ENCODE measurements at regions not wholly inside any gene's neighbourhood (a gene's known extent, or its start where the extent isn't known, plus 50 kb on each side); places are given as distances from the start of the nearest gene placed in this dataset.
"Not testable (repeated sequence)": the region's sequence is repeated elsewhere in the genome, so short reads cannot be mapped to it uniquely, and the experiment has no call there.

DNA sequence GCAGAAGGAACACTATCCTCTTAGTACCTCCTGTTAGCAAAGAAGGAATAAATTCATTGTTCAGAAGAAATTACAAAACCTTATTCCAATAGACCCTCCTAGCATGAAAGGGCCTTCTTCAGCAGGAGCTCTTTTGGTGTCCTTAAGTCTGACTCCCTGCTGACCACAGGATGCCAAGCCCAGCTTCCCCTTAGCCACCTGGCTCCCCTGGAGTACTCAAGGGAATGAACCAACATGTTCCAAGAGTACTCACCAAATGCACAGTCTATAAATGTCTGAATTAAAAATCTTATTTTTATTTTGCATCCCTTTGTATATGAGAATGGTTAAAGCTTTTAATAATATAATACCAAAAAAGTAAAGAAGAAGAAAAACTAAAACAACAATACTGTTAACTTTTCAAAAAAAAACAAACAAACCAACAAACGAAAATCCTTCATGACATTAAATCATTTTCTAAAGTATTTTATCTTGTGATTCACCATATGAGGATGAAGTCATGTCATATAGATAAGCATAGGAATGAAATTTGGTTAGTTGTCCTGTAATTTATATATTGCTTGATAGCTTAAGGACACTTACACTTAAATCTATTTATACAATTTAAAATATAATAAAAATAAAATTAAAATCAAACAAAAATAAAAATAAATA lies 1355.1 kb downstream of the HACE1 start:
- no peak for DNase-seq

DNA sequence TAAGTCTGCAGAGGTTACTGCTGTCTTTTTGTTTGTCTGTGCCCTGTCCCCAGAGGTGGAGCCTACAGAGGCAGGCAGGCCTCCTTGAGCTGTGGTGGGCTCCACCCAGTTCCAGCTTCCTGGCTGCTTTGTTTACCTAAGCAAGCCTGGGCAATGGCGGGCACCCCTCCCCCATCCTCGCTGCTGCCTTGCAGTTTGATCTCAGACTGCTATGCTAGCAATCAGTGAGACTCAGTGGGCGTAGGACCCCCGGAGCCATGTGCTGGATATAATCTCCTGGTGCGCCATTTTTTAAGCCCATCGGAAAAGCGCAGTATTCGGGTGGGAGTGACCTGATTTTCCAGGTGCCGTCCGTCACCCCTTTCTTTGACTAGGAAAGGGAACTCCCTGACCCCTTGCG lies 1363.1 kb downstream of the HACE1 start:
- not testable (repeated sequence) for DNase-seq

DNA sequence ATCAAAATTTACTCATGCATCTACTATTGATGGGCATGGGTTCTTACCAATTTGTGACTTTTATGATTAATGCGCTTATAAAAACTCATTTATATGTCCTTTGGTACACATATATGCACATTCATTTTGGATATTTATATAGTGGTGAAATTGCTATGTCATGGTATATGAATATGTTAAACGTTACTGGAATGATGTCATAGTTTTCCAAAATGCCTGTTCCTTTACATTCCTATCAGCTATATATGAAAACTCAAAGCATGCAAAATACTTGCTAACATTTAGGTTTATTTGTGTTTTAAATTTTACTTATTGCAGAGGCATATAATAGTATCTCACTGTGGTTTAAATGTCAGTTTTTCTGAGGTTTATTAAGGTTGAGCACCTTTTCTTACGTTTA lies 1403.1 kb downstream of the HACE1 start:
- DNase-seq: no peak

DNA sequence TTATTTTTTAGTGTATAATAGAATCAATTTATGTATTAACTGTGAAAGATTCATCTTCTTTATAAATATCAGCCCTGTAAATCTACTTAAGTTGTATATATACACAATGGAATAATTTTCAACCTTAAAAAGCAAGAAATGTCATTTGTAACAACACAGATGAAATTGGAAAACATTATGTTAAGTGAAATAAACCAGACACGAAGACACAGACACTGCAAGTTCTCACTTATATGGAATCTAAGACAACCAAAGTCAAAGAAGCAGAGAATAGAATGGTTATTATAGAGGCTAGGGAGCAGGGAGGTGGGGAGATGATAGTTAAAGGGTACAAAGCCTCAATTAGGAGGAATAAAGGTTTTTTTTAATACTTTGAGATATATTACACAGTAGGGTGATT lies 1404.4 kb downstream of the HACE1 start:
- no peak for DNase-seq

DNA sequence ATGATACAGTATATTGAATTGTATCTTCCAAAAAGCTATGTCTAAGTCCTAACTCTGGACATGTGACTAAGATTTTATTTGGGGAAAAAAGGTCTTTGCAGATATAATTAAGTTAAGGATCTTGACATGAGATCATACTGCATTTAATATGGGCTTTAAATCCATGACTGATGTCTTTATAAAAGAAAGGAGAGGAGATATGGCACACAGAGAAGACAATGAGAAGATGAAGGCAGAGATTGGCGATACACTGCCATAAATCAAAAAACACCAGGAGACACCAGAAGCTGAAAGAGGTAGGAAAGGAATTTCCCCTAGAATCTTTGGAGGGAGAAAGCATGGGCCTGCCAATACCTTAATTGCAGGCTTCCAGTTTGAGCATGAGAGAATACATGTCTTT lies 1450.2 kb downstream of the HACE1 start:
- no peak for DNase-seq

DNA sequence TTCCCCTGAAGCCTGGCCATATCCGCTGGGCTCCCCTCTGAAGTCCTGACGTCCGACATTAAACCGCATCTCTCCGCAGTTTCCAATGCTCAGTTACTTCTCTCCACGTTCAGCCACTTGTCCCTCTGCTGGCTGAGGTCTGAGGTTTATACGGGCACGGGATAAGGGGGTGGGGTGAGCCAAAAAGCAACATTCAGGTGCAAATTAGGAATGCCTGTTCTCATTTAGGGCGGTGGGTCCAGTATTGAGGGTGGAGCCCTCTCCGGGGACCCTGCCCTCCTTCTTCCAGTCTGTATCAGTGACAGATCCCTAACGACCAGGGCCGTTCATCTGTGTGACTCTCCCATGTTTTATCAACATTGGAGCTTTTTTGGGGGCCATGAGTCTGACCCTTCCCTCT lies 1454.4 kb downstream of the HACE1 start:
- DNase-seq: no peak

DNA sequence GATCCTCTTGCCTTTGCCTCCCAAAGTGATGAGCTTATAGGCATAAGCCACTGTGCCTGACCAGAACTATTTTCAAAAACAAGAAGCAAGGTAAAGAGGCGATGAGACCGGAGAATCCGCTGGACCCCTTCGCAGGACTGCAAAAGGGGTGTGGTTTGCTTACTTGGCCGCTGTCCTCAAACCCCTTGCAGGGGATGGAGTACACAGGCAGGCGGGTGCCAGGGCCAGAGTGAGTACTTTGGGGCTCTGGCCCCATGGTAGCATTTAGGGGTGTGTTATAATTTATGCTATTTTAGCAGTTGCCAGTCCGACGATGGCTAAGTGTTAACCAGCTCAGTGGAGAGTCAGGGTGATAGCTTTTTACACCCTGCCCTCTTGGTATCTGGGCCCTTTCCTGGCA lies 1454.9 kb downstream of the HACE1 start:
- no peak for DNase-seq

DNA sequence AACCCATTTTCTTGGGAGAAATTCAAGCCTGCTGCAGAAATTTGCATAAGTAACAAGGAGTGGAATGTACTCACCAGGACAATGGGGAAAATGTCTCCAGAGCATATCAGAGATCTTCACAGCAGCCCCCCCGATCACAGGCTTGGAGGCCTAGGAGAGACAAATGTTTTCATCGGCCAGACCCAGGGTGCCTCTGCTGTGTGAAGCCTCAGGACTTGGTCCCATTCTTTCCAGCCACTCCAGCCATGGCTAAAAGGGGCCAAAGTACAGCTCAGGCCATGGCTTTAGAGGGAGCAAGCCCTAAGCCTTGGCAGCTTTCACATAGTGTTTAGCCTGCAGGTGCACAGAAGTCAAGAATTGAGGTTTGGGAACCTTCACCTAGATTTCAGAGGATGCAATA lies 1463.0 kb downstream of the HACE1 start:
- DNase-seq: no peak

DNA sequence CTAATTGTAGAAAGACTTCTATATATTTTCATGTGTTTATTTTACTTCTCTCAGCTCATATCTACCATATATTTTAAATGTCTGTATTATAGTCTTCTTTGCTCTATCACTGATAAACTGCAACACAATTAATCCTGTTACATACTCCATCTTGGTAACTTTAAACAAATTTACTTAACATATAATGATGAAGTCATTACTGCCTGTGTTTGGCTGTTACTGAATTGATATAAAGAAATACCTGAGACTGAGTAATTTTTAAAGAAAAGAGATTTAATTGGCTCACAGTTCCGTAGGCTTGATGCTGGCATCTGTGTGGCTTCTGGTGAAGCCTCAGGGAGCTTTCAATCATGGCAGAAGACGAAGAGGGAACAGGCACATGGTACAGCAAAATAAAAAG lies 1480.4 kb downstream of the HACE1 start:
- no peak for DNase-seq

DNA sequence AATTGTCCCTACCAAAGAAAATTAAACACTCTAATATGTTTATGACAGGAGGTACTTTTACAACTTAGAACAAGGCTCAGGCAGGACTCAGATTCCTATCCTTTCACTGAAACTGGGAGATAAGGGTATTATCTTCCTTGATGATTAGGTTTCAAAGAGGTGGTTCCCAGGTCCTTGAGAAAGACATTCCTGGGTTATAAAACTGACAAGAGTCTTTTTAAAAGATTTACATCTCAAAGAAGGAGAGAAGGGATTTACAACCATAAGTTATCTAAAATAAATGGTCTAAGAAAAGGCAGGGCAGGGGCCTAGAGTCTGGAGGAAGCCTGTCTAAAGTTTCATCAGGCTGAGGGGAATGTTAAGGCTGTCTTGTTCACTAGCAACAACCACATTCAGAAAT lies 1492.5 kb downstream of the HACE1 start:
- no peak for DNase-seq

DNA sequence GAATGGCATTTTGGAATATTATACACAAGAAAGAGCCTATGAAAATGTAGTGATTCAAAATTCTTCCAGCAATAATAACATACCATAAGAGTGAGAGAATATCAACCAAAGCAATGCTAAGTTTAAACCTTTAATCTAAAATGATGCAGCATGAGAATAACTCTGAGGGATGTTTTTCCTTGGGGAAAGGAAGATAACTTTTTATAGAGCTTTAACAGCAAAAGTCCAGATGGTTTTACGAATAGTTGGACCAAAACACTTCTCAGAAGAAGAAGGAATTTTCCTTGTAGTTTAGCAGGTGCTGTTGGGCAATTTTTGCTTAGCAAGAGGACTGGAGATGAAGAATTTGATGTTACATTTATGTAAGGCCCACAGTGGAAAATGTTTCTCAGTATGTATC lies 1503.2 kb downstream of the HACE1 start:
- no peak for DNase-seq

DNA sequence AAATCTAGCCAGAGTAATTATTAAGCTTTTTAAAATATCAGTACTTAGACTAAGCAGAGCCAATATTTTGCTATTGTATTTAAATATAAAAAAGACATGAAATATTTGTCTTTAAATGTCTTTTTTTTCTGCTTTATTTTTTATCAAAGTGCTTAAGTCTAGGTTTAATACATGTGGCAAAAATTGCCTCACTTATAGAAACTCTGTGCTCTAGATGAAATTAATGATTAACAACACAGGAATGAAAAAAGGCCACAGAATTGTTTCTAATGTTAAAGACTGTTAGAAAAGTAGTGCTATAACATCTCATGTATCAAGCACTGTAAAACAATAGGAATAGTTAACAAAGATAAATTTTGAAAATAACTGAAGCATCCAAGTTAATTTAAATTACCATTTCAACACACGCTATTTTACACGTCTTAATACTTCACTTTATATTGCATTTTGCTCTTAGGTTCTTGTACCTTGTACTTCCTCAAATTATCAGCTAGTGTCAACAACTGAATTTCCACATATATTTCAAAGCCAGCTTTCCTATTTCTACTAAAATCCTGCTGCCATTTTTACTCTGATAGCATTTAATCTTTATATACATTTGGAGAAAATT lies 1515.1 kb downstream of the HACE1 start:
- no peak for DNase-seq

DNA sequence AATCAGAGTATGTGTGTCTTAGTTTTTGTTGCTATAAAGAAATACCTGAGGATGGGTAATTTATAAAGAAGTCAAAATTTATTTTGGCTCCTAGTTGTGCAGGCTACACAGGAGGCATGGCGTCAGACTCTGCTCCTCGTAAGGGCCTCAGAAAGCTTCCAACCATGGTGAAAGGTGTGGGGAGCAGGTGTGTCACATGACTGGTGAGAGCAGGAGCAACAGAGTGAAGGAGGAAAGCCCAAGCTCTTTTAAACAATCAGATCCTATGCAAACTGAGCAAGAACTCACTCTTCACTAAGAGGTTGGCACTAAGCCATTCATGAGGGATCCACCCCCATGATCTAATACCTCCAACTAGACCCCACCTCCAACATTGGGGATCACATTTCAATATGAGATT lies 1524.3 kb downstream of the HACE1 start:
- DNase-seq: no peak

DNA sequence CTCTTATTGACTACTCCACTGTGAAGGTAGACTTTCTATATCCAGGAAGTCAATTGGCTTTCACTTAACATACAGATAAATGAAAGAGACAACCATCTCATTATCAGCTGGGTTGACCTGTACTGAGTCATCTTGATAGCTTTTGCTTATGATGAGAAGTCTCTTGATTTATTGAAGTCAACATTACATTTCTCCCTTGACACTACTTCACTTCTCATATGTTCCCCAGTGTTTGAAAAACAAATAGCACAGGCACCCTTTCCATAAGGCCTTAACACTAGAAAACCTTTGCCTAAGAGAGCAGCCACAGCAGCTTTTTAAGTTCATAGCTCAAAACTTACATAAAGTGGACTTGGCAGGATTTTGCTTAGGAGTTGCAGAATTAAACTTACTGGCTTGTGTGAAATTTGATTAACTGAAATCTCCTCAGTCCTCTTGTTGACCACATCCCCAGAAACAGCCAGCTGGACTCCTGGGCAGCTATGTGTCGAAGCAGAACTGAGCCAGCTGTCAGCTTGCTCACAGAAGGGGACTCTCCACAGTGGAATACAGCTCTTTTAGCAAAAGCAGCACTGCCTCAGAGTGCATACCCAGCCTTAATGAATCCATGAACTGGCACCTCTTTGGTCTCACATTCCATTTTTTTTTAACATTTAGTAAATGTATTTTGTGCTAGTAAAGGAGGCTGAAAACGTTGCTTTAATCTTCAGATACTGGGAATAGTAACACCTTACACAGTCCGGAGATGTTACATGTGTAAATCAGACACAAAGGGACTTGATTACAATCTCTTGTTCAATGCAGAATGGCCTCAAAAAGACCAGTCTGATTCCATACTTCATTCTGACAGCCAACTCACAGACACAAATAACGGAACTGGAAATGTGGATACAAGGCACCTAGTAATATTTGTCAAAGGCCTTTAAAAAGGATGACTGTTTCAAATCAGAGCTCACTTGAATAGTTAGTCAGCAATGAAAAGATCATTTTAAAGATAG lies 1532.7 kb downstream of the HACE1 start:
- no peak for DNase-seq

DNA sequence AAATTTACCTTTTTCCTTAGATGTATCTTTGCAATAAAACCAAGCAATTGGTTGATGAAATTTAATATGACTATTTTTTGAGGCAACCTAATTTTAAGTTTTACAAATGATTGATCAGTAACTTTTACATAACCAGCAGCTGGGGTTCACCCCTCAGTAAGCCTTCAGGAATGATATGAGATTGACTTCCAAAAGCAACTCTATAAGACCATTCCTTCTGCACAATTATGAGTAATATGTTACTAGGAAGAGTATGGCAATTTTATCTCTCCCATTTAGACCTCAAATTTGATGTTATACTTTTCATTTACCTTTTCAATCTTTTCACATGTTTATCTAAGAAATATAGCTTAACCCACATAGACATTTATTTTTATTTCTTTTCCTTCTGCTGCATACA lies 1546.3 kb downstream of the HACE1 start:
- DNase-seq: no peak

DNA sequence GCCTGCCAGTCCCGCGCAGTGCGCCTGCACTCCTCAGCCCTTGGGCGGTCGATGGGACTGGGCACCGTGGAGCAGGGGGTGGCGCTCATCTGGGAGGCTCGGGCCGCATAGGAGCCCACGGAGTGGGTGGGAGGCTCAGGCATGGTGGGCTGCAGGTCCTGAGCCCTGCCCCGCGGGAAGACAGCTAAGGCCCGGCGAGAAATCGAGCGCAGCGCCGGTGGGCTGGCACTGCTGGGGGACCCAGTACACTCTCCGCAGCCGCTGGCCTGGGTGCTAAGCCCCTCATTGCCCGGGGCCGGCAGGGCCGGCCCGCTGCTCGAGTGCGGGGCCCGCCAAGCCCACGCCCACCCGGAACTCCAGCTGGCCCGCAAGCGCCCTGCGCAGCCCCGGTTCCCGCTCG lies 1565.3 kb downstream of the HACE1 start:
- not testable (repeated sequence) for DNase-seq

DNA sequence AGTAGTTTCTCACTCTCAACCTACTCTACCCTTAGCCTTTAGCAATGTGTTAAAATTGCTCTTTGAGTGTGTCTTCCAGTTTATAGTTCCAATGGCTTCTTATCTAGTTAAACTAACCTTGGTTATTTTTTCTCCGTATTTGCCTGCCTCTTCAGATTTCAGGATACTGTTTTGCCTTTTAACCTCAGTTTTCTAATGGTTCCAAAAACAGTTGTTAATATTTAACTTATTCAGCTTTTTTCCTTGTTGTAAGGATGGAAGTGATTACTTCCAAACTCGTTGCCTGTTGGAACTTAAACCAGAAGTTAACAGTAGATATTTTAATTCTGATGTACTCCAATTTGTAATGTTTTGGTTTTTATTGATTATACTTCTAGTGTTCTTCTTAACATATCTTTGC lies 1574.9 kb downstream of the HACE1 start:
- no peak for DNase-seq

DNA sequence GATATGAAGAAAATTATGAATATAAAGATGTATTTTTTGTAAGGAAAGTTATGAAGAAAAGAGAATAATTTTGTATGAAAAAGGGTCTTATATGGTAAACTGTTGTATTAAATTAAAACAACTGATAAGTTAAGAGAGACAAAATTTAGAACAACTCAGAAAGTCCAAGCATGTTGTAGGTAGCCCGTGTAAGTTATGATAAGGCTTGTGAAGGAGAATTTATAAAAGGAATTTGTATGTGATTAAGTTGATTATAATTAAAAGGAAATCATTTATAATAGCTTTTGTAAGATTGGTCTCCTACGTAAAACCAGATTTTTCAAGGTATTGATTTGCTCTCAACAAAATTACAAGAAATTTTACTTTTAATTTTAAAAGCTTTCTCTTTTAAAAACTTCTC lies 1579.3 kb downstream of the HACE1 start:
- DNase-seq: no peak

DNA sequence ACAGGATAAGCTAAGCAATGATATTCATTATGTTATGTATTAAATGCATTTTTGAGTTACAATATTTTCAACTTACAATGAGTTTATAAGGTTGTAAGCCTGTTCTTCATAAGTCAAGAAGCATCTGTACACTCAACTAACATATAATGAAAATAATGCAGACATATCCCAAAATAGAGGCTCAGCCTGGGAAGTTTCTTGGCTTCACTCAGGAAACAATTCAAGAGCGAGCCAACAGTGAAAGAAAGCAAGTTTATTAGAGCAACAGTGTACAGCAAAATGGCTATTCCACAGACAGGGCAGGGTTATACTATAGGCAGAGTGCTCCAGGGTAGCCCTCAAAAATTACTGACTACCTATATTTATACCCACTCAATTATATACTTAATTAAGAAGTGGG lies 1581.8 kb downstream of the HACE1 start:
- DNase-seq: no peak

DNA sequence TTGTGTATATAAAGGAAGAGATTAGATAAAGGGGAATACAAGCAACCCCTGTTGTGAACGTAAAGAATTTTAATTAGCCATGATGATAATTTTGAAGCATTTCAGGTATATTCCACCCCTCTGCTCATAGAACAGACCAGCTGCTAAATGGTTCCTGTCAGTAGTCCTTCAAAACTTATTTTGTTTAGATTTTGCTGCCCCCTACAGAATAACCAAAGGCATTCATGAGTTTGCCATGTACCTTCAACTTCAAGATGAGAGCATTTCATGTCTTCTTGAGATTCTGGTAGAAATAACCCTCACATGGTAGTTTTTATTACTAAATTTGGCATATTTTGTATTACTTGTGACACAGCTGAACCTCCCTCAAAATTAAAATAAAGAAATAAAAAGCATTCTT lies 1586.7 kb downstream of the HACE1 start:
- no peak for DNase-seq

DNA sequence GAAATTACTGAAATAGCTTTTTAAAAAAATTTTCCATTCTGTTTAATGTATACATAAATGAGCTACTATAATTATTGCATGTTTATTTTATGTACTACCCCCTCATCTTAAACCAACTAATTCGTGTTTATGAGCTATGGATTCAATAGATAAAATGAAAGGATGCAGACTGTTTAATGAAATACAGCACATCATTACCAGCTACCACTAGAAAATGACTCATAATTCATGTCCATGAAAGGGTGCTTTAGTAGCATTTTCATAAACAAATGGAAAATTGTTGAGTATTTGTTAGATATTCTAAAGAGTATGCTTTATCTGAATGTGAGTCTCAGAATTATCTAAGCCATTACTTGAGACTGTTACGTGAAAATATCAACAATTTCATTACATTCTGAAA lies 1590.1 kb downstream of the HACE1 start:
- no peak for DNase-seq

DNA sequence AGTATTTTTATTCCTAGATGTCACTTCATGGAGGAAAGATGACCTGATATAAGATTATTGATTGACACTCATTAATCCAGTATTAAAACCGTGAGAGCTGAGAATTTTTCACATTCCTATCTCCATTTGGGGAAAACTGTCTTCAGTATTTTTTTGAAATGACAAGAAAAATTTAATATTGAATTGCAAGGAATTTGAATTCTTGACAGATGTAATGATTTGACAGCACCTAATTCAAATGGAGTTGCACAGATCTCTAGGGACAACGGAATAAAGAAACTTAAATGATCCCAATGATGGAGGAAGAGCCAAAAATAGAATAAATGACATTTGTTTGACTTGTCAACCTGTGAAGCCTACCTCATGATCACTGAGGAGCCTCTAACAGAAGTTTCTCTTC lies 1591.4 kb downstream of the HACE1 start:
- DNase-seq: no peak

DNA sequence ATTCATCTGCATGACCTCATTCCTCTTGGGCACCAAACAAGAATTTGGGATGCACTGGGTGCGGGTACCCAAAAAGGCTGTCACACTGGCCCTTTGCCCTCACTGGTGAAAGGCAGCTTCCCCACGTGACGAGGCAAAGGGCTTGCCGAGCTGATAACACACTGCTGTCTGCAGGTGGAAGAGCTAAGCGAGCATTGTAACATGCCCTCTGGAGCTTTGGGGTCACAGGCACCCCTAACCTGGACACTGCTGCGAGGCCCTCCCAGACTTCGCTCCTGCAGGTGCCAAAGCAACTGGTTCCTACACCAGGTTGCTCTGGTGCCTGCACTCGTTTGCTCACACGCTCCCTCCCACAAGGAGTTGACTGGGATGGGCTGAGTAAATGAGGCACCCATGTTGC lies 1595.7 kb downstream of the HACE1 start:
- no peak for DNase-seq

DNA sequence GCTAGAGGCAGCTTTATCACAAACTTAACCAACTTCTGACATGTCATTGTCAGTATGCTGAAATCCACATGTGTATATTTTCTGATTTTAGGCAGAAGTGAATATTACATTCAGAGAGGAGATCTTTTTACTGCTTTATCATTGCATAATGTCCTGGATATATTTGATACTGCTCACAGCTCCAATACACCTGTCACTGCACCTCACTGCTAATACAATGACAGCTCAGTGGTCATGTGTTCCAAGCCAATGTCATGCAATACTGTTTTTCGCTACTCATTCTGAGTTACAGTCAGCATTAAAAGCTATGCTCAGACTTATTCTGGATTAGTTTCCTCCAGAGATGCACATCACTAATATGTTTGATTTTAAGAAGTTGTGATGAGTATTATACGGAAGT lies 1604.6 kb downstream of the HACE1 start:
- no peak for DNase-seq

All from right forelimb (tissue), 1 donor.